ENCODE measurements at regions not wholly inside any gene's neighbourhood (a gene's known extent, or its start where the extent isn't known, plus 50 kb on each side); places are given as distances from the start of the nearest gene placed in this dataset.
"Not testable (repeated sequence)": the region's sequence is repeated elsewhere in the genome, so short reads cannot be mapped to it uniquely, and the experiment has no call there.

- DNase-seq, result no peak
These were observed 261.8 kb downstream of the GATA3 start for GRCh38 chr10:8316284-8316683.

GRCh38 chr10:8318429-8318828 is 263.9 kb downstream of the GATA3 start:
- DNase-seq, result not testable (repeated sequence)

GRCh38 chr10:8318956-8319355 is 264.5 kb downstream of the GATA3 start:
- DNase-seq, result no peak

- DNase-seq, result no peak
These were observed 265.2 kb downstream of the GATA3 start for GRCh38 chr10:8319704-8320103.

- DNase-seq, result peak; percentile 60
These were observed 267.5 kb downstream of the GATA3 start for GRCh38 chr10:8321990-8322389.

GRCh38 chr10:8323428-8324054 is 269.1 kb downstream of the GATA3 start:
- DNase-seq, result no peak

- DNase-seq, result no peak
These were observed 270.8 kb downstream of the GATA3 start for GRCh38 chr10:8325024-8325980.

- no peak for DNase-seq
These were observed 272.1 kb downstream of the GATA3 start for GRCh38 chr10:8326396-8327139.

GRCh38 chr10:8327140-8327423 is 272.6 kb downstream of the GATA3 start:
- DNase-seq, result no peak

GRCh38 chr10:8331387-8331786 is 276.9 kb downstream of the GATA3 start:
- DNase-seq, result no peak

GRCh38 chr10:8331896-8332729 is 277.6 kb downstream of the GATA3 start:
- DNase-seq, result no peak

- DNase-seq, result no peak
These were observed 278.2 kb downstream of the GATA3 start for GRCh38 chr10:8332730-8333111.

- DNase-seq, result no peak
These were observed 280.1 kb downstream of the GATA3 start for GRCh38 chr10:8334631-8335030.

- peak; percentile 23 for DNase-seq
These were observed 282.3 kb downstream of the GATA3 start for GRCh38 chr10:8336629-8337331.

- no peak for DNase-seq
These were observed 282.8 kb downstream of the GATA3 start for GRCh38 chr10:8337332-8337651.

- no peak for DNase-seq
These were observed 283.8 kb downstream of the GATA3 start for GRCh38 chr10:8338177-8338766.

- DNase-seq, result no peak
These were observed 290.3 kb downstream of the GATA3 start for GRCh38 chr10:8344756-8345155.

GRCh38 chr10:8346861-8347260 is 292.4 kb downstream of the GATA3 start:
- no peak for DNase-seq

GRCh38 chr10:8347614-8348013 is 293.1 kb downstream of the GATA3 start:
- DNase-seq, result not testable (repeated sequence)

GRCh38 chr10:8349610-8350249 is 295.2 kb downstream of the GATA3 start:
- DNase-seq, result no peak

- DNase-seq, result no peak
These were observed 295.9 kb downstream of the GATA3 start for GRCh38 chr10:8350250-8350967.
